ENCODE measurements at regions not wholly inside any gene's neighbourhood (a gene's known extent, or its start where the extent isn't known, plus 50 kb on each side); places are given as distances from the start of the nearest gene placed in this dataset.

DNA sequence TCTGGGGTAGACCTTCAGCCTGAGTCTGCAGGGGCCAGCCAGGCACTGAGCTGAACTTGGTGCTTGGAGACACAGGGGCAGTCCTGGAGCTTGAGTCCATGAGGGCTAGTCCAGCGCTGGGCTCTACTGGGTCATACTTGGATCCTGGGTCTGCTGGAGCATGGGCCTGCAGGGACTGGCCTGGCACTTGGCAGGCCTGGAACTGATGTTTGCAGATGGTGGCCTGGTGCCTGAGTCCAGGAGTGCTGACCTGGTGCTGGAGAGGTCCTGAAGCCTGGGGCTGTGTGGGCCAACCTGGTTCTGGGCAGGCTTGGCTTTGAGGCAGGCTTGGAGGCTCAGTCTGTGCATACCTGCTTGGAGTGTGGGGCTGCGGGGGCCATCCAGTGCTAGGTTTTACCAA is 143.4 kb upstream of the DSCAM start:
- no peak for DNase-seq

DNA sequence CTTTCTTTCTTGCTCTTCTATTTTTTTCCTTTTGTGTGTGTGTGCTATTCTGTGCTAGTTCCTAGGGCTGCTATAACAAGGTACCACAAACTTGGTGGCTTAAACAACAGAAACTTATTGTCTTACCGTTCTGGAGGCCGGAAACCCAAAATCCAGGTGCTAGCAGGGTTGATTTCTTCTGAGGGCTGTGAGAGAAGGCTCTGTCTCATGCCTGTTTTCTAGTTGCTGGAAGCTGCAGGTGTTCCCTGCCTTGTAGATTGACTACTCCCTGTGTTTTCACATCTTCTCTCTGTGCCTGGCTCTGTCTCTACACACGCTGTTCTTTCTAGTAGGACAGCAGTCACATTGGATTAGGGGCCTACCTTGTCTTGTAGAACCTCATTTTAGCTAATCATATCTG is 150.9 kb upstream of the DSCAM start:
- no peak for DNase-seq

DNA sequence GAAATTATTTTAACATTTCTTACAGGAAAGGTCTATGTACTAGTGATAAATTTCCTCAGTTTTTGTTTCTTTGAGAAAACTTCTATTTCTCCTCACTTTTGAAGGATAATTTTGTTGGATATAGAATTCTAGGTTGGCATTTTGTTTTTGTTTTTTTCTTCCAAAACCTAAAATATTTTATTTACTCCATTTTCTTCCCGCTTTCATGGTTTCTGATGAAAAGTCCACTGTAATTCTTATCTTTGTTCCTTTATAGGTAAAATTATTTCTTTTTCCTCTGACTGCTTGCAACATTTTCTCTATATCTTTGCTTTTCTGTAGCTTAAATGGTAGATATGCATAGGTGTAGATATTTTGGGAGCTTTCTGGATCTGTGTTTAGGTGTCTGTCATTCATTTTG is 153.9 kb upstream of the DSCAM start:
- DNase-seq, result no peak

DNA sequence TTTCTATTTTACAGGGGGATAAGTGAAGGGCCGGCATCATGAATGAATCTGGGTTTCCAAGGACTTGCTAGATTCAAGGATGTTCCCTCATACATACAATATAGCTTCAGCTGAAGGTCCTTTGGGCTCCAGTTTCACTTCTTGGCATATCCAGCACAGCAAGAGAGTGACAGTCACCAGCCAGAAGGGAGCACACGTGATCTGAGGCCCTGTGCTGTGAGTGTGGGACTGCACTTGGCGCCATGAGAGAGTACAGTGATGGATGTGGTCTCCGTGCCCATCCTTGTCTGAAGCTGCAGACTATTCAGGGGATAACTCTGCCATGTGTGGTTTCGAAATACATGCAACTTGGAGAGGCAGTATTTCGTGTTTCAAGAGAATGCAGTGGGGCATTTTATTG is 159.7 kb upstream of the DSCAM start:
- no peak for DNase-seq

DNA sequence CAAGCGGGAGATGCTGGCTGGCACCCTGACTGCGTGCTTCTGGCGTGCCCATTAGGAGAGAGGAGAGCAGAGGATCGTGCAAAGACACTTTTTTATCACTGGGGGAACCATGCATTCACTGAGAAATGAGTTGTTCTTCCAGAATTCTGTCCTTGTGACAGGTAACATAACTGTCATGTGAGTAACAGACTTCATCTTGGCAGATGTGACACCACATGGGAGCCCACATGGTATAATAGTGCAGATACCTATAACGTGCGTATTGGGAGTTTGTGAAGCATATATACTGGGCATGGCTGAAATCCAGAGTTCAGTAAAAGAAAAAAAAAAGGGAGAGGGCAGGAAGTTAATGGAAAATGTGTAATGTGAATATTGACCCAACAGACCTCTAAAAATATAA is 159.6 kb upstream of the BACE2 start:
- no peak for DNase-seq

DNA sequence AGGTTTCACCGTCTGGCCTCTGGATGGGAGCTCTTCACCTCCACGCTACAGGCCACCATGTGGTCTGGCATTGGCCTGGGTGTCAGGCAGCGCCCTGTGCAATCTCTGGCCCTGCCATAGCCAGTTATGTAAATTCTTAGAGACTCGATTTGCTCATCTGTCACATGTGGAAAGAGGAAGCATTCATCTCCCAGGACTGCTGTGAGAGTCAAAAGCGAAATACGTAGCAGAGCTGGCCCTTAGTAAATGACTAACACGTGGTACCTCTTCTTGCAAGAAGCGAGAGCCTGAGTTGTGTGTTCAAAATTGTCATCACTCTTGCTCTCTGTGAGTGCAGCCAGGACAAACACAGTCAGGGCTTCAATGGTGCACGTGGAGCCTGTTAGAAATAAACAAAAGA is 159.0 kb upstream of the BACE2 start:
- DNase-seq, result no peak

DNA sequence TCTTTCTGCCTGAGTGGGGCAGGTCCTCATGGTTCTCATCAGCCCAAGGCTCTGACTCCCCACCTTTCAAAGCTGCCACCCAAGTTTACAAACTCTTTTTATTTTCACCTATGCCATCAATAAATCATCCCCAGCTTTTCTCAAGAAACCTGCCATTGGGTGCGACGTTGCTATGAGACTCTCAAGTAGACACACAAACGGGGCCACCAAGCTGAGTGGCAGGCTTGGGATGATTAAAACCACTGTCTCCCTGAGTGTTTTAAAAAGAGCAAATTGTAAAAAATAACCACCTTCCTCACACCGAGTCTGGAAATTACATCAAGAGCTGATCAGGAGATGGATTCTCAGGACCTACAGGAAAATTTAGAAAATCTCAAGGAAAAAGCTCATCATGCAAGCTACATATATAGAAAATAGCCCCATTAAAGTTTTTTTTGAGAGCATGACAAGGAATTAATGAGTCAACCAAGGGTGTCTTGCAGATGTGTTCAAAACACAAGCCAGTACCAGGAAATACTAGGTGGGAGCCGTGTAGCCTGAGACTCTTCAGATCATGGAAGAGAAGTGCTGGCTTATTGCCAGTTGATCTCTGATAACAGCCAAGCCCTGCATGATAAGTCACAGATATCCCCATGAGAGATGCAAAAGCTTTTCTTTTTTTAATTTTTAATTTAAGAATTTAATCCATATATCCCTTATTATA is 158.4 kb upstream of the BACE2 start:
- DNase-seq, result no peak

DNA sequence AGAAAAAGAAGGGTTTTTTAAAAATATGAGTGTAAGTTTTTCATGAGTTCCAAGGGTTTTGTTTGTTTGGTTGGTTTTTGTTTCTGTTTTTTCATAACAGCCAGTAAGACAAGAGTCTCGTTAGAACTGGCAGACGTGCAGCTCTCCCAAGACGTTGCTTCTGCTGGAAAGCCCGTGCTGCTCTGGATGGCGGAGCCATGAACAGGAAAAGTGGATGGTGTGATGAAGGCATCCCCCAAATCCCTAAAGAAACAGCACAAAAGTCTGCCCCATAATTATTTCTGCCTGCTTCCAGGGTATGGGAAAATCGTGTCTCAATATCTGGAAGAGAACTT is 157.9 kb upstream of the BACE2 start:
- no peak for DNase-seq

DNA sequence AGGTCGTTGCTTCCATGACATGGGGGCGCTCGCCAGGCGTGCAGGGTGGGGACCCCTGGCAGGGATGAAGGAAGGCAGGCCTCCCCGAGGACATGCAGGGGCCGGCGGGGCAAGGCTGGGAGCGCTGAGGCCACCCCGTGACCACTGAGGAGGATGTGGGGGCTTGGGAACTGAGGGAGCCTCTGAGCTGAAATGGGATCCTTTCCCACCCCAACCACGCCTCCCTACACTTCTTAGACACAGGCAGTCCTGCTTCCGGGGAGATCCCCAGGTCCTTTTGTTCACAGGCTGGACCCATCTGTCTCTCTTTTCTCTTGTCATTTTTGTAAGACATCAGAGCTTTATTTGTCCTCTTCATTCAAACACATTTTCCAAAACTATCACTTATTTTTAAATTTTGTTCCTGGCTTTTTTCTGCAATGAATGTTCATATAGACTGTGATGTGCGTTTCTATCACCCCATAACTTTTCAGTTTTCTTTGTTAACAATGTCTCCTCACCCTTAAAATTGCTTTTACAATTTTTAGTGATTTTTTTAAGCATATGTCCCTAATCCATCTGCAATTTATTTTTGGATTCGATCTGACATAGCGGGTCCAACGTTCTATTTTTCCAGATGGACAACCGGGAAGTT is 156.7 kb upstream of the BACE2 start:
- DNase-seq, result no peak

DNA sequence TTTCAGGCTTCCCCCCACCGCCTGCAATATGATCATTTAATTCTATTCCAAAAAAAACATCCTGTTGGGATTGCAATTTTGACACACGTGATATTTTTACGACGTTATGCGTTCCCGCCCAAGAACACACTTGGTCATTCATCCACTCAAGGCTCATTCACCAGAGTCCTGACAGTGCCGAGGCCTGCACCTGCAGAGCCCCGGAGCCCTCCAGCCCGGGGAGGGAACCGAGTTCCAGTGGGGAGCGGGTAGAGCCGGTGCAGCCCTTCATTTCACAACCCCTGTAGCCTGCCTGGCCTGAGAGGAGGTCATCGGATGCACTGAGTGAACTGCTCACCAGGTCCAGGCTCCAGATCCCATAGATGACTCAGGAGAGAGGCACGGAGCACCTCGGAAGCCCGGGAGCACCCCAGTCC is 156.0 kb upstream of the BACE2 start:
- DNase-seq, result no peak

DNA sequence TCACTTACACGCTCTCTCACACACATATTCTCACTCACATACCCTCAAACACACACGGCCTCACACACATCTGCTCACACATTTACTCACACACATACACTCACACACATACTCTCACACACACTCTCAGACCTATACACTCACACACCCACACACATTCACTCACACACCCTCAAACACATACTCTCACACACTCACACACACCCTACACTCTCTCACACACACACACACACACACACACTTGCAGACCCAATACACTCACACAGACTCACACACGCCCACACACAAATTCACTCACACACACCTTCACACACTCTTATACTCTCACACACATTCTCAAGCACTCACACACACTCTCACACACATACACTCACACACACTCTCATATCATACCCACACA is 155.5 kb upstream of the BACE2 start:
- DNase-seq, result no peak

DNA sequence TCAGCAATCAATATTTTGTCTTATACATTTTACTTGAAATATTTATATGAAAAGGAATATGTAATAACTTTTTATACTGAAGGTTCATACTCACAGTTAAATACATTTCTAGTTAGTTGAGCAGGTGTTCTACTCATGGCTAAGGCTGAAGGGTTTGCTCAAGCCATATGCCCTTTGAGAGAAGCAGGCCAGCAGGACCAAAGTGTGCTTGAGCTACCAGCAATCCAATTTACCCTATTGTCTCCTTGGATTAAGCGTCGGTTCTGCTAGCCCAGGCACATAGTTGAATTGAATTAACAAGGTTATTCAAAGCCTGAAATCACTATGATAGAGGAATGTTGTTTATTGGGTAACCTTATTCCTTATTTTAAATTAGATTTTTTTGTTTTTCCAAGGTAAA is 151.5 kb upstream of the BACE2 start:
- no peak for DNase-seq

DNA sequence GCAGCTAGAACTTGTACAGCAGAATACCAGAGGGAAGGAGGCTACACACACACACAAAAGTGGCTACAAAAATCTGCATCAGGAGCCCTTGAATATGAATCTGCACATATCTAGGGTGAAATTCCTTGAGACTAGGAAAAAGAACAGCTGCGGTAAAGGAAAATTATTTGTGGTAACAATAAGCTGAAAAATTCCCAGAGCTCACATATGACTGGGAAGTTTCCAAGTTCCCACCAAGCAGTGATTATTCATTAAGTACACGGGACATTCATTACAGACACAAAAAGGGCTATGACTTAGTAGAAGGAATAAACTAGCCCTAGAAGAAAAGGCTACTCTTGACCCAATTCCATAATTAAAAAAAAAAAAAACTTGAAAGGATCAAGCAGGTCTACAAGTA is 149.5 kb upstream of the BACE2 start:
- no peak for DNase-seq

DNA sequence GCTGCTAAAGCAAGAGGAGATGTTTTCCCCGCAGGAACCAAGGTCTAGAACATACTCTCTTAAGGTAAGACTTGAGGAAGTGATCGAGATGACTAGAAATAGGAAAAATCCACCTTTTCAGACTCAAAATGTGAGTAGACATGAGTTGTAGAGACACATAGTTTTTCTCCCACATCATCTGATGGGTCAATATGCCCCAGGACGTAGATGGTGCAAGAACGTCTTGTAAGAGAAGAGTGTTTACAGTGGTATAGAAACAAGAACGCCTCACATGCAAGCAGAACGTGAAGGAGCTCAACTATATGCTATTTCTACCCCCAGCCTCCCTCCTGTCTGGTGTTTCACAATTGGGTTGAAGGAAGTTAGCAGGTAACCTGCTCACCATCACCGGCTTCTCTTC is 144.0 kb upstream of the BACE2 start:
- no peak for DNase-seq

DNA sequence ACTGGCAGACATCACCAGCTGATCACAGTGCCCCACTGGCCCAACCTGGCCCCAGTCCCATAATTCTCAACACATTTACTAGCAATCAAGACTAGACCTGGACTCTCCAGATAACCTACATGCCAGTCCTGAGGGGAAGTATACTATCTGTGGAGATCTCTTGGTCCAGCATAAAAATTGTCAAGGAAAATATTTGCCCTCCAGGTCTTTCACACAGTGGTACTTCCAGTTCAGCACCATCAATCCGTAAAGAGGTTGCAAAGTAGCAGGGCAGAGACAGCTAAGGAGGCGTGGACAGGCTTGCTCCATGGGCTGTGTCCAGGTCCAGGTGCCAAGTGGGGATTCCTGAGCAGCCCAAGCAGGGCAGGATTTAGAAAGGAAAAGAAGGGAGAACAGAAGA is 143.6 kb upstream of the BACE2 start:
- DNase-seq, result no peak

DNA sequence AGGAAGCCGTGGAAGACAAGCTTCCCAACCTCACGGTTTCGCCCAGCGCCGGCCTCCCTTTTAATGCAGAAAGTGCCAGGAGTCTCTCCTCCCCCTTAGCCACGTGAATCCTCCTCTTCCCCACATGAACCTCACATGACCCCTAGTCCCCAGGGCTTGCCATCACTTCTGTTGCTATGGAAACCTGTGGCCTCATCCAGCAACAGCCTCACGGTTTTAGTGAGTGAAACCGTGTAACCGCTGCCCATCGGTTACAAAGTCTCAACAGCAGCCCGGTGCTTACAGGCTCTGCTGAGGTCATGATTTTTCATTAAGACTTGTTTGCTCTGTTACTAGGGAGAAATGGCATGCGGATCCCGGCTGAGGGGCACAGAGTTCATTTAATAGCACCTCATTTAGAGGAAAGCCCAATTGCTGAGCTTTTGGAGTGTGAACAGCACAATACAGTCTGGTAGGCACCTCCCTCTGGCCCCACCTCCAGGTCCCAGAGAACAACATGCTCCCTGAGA is 143.2 kb upstream of the BACE2 start:
- DNase-seq, result no peak

DNA sequence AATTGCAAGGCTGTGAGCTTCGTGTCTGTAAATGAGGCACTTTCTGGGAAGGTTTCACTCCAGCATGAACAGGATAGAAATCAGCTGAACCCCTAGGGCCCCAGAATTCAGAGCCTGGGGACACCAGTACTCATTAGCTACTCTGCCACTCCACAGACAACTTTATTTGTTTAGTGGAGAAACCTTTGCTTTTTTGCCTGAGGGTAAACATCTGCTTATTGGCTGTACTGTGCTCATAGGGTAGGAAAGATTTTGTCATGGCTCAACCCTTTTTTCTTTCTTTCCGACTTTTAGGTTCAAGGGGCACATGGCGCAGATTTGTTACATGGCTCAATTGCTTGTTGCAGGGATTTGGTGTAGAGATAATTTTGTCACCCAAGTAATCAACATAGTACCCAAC is 138.4 kb upstream of the BACE2 start:
- no peak for DNase-seq

DNA sequence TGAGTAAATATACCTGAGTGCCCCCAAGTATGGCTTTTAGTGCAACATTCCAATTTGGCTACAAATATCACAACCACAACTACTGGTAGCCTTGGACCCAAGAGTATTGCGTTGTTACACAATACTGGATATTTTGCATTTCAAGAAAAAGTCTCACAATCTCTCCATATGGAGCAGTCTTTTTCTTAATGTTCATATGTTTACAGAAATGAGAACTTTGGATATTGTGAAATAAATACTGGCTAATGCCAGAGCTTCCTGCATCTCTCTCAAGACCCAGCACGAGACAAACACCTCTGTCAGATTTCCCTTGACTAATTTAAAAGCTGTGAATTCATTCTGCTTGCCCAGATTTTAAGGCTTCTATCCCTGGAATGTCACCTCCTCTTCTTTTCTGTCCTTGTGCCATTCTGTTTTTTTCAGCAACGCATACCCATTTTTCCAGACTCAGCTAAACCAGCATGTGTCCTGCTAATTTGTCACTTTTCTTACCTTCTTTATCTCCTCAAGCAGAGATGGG is 136.2 kb upstream of the BACE2 start:
- DNase-seq, result no peak

DNA sequence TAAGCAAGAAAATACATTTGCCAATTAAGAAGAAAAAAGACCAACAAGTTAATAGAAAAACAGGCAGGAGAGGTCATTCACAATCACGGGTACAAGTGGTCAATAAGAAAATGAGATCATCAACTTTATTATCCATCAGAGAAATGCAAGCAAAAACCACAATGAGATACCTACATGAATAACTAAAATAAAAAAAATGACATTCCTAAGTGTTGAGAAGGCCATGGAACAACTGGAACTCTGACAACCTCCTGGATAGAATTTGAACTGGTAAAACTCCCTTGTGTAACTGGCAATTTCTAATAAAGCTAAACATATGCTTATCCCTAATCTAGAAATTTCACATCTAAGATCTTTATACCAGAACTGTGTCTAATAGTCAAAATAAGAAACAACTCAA is 135.4 kb upstream of the BACE2 start:
- DNase-seq, result no peak

DNA sequence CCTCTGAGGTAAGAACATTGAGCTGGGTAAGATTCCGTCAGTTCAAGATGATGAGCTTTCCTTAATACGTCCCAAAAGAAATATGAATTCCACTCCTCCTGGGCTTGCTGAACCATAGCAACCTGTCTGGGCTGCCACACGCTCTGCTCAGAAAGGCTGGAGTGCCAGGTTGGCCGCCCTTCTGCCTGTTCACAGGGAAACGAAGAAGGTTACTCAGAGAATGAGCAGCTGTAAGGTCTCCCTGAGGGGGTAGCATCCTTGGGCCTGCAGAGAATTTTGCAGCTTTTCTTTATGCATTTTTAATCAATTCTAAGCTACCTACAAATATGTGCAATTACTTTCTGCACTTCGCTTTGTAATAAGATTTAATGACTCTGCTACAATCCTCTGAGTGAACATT is 130.7 kb upstream of the BACE2 start:
- DNase-seq, result no peak

DNA sequence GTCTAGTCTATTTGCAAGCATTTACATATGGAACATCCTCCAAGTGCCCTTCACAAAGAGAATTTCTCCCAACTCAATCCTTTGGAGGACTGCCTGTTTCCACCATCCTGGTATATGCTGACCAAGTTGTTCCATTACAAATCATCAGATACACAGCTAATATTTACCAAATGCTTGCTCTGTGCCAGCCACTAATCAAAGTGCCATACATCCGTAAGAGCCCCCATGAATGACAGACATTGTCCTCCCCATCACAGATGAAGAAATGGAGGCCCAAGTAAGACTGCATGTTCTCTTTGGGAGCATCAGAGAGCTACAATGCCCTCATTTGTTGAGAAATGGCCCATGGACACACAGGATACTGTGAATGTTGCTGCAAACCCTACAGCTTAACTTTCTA is 130.0 kb upstream of the BACE2 start:
- DNase-seq, result no peak

DNA sequence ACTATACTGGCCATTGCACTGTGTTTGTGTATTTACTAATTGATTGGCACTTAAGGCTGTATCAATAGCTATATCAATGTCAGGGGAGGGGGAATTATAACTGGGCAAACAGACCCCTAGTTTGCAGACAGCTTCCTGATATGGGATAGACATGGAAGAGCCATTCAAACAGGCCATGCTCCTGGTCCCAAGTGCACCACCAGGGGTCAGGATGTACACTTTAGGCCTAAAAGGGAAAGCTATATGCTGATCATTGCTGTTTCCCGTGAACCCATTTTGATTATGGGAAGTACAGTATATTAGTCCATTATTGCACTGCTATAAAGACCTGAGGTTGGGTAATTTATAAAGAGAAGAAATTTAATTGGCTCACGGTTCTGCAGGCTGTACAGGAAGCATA is 124.9 kb upstream of the BACE2 start:
- no peak for DNase-seq

DNA sequence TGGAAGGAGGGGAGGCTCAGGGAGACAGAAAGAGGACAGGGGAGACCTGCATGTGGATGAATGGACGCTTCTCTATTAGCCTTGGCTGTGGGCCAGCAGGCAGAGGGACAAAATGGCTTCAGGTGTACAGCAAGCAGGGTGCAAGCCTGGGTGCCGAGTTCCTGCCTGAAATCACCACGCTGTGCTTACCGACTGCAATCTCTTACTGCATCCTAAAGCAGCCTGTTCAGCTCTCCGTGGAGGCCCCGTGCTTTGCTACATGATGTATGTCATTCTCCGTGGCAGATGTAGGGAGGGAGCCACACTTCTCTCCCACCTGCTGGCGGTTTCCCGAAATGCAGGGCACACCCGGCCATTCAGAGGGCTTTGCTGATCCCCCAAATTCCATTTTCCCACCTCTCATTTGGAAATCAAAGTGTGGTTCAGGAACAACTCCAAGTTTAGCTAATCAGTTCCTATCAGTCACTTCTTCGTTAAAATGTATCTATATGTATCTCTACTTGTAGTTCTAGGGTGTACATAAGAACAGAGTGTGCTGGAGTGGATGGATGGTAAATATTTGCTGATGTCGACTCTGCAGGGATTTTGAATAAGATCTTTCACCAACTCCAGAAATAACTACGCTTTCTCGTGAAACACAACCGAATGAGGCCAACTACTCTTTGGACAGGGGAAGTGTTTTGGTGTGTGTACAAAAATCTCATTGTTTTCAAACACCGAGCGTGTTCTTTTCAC is 122.3 kb upstream of the BACE2 start:
- no peak for DNase-seq

DNA sequence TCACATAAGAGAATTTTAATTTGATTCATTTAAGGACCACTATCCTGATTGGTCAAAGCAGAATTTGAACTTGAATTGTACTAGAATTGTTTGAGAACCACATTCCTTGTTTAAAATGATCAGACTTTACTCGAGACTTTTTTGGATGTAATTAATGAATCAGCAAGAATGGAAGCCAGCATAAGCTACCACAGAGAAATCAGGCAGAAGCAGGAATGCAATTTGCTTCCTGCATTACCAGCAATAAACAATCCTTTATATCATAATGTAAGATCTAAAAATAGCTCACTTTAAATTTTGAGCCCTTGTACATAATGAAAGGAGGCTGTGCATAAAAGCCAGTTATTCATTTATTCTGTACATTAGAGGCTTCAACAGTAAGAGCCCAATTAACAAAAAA is 119.8 kb upstream of the BACE2 start:
- DNase-seq, result no peak

Measured in NK-92 treated with Interleukin-12 subunit alpha and Interleukin-12 subunit beta, amount 100 ng/mL, for 24 hours (cell line).